RWPE1 (cell line): ENCODE measurements at regions not wholly inside any gene's neighbourhood (a gene's known extent, or its start where the extent isn't known, plus 50 kb on each side); places are given as distances from the start of the nearest gene placed in this dataset.

ENCODE experiments used
- CTCF ChIA-PET: fragments of 350-600 bp; sonication (Branson Sonifier 250); formaldehyde crosslinking; extraction: SDS; loops from one replicate; lab custom pipeline; 2021; lab: Yijun Ruan, JAX
- POLR2A ChIA-PET: fragments of 400-600 bp; formaldehyde crosslinking; extraction: SDS; loops from one replicate; lab custom pipeline; 2020; ENCODE audit warnings: antibody characterized with exemption; ENCODE audit not compliant: low non-redundant PET; lab: Yijun Ruan, JAX
- DNase-seq: peaks from one replicate; pipeline ENCODE4 v3.0.0; 2012; ENCODE audit warnings: low spot score
- H3K27ac ChIP-seq: fragments of 450-650 bp; 2 replicates; pipeline ENCODE4 v1.5.1; 2017
- TF ChIP-seq, protein P1 (sequence below): fragments of 450-650 bp; conservative IDR thresholded peaks from 2 replicates; pipeline ENCODE4 v1.5.1; 2017; ENCODE audit warnings: low read depth, mild to moderate bottlenecking

DNA sequence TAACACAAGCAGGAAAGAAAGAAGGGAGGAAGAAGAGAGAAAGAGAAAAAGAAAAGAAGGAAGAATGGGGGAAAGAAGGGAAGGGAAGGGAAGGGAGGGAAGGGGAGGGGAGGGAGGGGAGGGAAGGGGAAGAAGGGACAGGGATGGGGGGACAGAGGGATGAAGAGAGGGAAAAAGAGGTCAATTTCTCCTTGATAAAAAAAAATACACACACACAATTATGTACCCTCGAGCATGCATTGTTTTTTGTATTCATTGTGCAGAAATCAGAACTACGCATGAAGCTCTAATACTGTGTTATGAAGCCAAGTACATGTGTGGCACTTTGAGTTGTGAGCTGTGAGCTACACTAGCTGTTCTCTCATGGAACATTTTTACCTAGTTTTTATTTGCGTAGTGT is 274.9 kb upstream of the CDH18 start:
- ChIA-PET POLR2A (no interaction called here), CTCF (no interaction called here)
- H3K27ac ChIP-seq, result no peak overlapping the region
- TF ChIP-seq, protein P1, sequence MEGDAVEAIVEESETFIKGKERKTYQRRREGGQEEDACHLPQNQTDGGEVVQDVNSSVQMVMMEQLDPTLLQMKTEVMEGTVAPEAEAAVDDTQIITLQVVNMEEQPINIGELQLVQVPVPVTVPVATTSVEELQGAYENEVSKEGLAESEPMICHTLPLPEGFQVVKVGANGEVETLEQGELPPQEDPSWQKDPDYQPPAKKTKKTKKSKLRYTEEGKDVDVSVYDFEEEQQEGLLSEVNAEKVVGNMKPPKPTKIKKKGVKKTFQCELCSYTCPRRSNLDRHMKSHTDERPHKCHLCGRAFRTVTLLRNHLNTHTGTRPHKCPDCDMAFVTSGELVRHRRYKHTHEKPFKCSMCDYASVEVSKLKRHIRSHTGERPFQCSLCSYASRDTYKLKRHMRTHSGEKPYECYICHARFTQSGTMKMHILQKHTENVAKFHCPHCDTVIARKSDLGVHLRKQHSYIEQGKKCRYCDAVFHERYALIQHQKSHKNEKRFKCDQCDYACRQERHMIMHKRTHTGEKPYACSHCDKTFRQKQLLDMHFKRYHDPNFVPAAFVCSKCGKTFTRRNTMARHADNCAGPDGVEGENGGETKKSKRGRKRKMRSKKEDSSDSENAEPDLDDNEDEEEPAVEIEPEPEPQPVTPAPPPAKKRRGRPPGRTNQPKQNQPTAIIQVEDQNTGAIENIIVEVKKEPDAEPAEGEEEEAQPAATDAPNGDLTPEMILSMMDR, result no peak
- no peak for DNase-seq

DNA sequence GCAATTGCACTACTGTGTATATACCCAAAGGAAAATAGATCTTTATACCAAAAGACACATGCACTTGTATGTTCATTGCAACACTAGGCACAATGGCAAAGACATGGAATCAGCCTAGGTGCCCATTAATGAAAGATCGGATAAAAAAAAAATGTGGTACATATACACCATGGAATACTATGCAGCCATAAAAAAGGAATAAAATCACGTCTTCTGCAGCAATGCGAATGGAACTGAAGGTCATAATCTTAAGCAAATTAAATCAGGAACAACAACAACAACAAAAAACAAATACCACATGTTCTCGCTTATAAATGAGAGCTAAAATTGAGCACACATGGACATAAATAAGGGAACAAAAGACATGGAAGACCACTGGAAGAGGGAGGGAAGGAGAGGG is 266.7 kb upstream of the CDH18 start:
- POLR2A ChIA-PET, result no interaction called here

DNA sequence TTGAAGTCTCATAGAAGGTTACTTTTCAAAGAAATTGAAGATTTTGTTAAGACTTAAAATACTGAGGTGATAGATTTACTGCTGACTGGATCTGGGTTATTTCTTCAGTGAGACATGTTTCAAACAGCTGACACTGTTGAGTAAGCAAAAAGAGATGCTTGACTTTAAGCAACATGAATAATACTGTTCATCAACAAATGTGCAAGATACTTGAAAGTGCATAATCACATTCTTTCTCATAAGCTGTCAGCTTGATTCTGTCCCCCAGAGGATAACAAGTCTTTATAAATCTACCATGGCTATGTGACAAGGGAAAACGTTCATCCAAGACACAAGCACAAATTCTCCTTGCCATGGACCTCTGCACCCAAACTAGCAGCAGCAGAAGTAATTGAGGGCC is 260.1 kb upstream of the CDH18 start:
- CTCF ChIA-PET, result no interaction called here
- TF ChIP-seq, protein P1, result no peak
- DNase-seq, result no peak
- POLR2A ChIA-PET, result no interaction called here
- no peak overlapping the region for H3K27ac ChIP-seq

More for the DNA sequence above, 266.7 kb upstream of the CDH18 start:
- TF ChIP-seq, protein P1, result no peak
- H3K27ac ChIP-seq, result no peak overlapping the region
- CTCF ChIA-PET, result no interaction called here
- DNase-seq, result no peak

DNA sequence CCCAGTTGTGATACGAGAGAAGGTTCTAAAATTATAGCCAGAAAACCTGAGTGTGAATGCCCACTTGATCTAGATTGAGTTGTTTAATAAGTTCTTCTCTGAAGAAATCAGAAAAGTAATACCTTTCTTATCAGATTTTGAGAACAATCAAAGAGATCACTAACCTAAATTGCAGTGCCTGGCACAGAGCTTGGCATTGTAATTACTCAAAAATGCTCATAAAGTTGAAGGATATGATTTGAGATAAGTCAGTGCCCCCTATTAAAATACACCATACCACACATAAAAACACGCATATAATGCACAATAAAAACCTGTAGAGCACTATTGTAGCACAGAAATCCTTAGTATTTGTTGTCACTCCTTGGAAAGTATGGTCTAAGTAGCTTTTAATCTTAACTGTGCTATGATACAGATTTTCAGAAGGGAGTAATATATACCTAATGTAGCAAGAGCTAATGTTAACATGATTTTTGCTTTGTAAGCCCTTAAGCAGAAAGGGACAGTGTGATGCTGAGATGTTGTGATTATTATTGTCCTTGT is 257.5 kb upstream of the CDH18 start:
- POLR2A ChIA-PET, result no interaction called here
- CTCF ChIA-PET, result interaction anchor here (0.5 to 0.7 kb wide), 2 partner anchors 232 to 1658 kb away, joined by 3 to 4 read pairs; no protein-coding TSS in a partner anchor
- no peak for DNase-seq
- TF ChIP-seq, protein P1, result no peak
- no peak overlapping the region for H3K27ac ChIP-seq

DNA sequence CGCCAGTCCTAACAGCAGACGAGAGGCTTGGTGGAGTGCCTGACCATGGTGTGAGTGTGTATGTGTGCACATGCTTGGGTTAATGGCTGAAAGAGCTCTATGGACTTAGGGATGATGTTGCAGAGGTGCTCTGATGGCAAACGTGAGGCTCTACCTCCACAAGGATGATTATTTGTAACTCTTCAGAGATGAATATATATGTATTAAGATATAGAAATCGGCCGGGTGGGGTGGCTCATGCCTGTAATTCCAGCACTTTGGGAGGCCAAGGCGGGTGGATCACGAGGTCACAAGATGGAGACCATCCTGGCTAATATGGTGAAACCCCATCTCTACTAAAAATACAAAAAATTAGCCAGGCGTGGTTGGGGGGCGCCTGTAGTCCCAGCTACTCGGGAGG is 253.4 kb upstream of the CDH18 start:
- no peak overlapping the region for H3K27ac ChIP-seq
- POLR2A ChIA-PET, result no interaction called here
- CTCF ChIA-PET, result no interaction called here
- TF ChIP-seq, protein P1, result no peak
- no peak for DNase-seq

DNA sequence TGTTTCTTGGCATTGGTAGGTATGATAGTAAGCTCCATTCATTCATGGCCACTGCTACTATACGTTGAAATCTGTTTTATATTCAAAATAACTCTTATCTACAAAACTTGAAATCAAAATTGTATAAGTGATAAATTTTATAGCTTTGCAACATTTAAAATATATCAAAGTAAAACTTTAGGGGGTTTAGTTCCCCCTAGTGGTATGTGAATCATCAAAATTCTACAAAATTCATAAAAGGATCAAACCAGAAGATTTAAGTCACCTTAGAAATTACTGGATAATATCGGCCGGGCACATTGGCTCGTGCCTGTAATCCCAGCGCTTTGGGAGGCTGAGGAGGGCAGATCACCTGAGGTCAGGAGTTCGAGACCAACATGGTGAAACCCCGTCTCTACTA is 243.0 kb upstream of the CDH18 start:
- H3K27ac ChIP-seq, result no peak overlapping the region
- POLR2A ChIA-PET, result no interaction called here
- CTCF ChIA-PET, result interaction anchor here (0.6 kb wide), 1 partner anchor 344 kb away, joined by 3 read pairs; no protein-coding TSS in a partner anchor
- no peak for DNase-seq
- TF ChIP-seq, protein P1, result no peak

DNA sequence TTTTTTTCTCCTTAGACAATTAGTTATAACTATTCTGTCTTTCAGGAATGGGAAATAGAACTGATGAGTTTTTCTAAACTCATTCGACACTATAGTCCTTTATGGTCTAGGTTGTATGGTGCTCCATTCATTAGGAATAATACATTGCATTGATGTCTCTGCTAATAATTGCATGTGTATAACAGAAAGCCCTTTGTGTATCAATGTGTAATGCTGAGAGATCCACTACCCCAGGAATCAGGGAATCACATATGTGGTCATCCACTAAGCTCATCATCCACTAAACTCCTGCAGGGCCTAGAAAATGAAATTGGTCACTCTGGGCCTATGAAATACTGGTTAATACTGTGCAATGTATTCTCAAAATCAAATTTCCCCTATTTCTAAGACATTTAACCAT is 242.0 kb upstream of the CDH18 start:
- ChIA-PET CTCF (interaction anchor here (0.6 kb wide), 1 partner anchor 11 kb away, joined by 3 read pairs; no protein-coding TSS in a partner anchor), POLR2A (no interaction called here)

More for the DNA sequence above, 242.0 kb upstream of the CDH18 start:
- TF ChIP-seq, protein P1, result no peak
- no peak overlapping the region for H3K27ac ChIP-seq
- no peak for DNase-seq
